ENCODE measurements at regions not wholly inside any gene's neighbourhood (a gene's known extent, or its start where the extent isn't known, plus 50 kb on each side); places are given as distances from the start of the nearest gene placed in this dataset.

GRCh38 chr6:81909981-81910900 lies 157.8 kb upstream of the TENT5A start:
- intact Hi-C loops (cut with micrococcal nuclease): no loop called here
- dilution Hi-C loops (cut with MboI; ENCODE audit: extremely low pct_ligation_motif_present, low sequenced_read_pairs): no loop called here
- Histone ChIP-seq H3K9ac (replicated peaks; ENCODE audit: extremely low read depth, insufficient read depth, low read length) (no peak overlapping the region), H3K79me2 (ENCODE audit: control insufficient read depth, insufficient read depth, low read length) (no peaks in the 10 kb centered on the region), H4K20me1 (replicated peaks; ENCODE audit: control insufficient read depth, extremely low read depth, insufficient read depth, low read length) (no peaks in the 10 kb centered on the region), H3K4me2 (ENCODE audit: insufficient read depth, low read length) (no peak overlapping the region), H3K36me3 (ENCODE audit: control insufficient read depth in 2 of 2, extremely low read depth in 1 of 2, insufficient read depth in 2 of 2, low read length in 2 of 2) (no peaks in the 10 kb centered on the region), H3K4me3 (replicated peaks in 1 of 3; ENCODE audit: insufficient read depth in 1 of 3, low read depth in 1 of 3, low read length in 3 of 3) (no peak overlapping the region), H3K27ac (ENCODE audit: insufficient read depth, low read depth, low read length) (no peak overlapping the region), H3K9me3 (replicated peaks; ENCODE audit: control insufficient read depth, insufficient read depth, low read length) (no peaks in the 10 kb centered on the region), H3K27me3 (ENCODE audit: control insufficient read depth in 2 of 2, insufficient read depth in 2 of 2, low read length in 2 of 2) (no peaks in the 10 kb centered on the region), H3K4me1 (ENCODE audit: control insufficient read depth, extremely low read depth, insufficient read depth, low read length) (no peaks in the 10 kb centered on the region), H3K9me1 (replicated peaks; ENCODE audit: control insufficient read depth, extremely low read depth, insufficient read depth, low read length) (no peaks in the 10 kb centered on the region), H2AFZ (ENCODE audit: low read depth, low read length) (no peak overlapping the region)
- POLR2A ChIA-PET: no interaction called here
- CTCF ChIA-PET: no interaction called here
- no peak for DNase-seq (ENCODE audit: low read depth, low spot score)
- TF ChIP-seq EZH2 (IDR thresholded peaks at IDR 0.05; ENCODE audit: borderline replicate concordance, low read depth, low read length, severe bottlenecking): no peak
- no peak for TF ChIP-seq MYC (IDR thresholded peaks at IDR 0.05; ENCODE audit: low read depth, low read length)
- TF ChIP-seq POLR2AphosphoS5 (IDR thresholded peaks at IDR 0.05; ENCODE audit: insufficient read depth, low read depth, low read length): no peak
- TF ChIP-seq CTCF (IDR thresholded peaks at IDR 0.05; ENCODE audit: extremely low read depth in 1 of 2, insufficient read depth in 1 of 2, low read depth in 1 of 2, low read length in 2 of 2): no peak
- FAIRE-seq: peak; percentile 49
- no TSS peak for BruUV-seq (replicated peaks)

- Histone ChIP-seq H3K4me2 (ENCODE audit: insufficient read depth, low read length) (no peak overlapping the region), H3K4me3 (replicated peaks in 1 of 3; ENCODE audit: insufficient read depth in 1 of 3, low read depth in 1 of 3, low read length in 3 of 3) (no peak overlapping the region), H3K27ac (ENCODE audit: insufficient read depth, low read depth, low read length) (no peak overlapping the region), H3K36me3 (ENCODE audit: control insufficient read depth in 2 of 2, extremely low read depth in 1 of 2, insufficient read depth in 2 of 2, low read length in 2 of 2) (no peaks in the 10 kb centered on the region), H3K9ac (replicated peaks; ENCODE audit: extremely low read depth, insufficient read depth, low read length) (no peak overlapping the region), H2AFZ (ENCODE audit: low read depth, low read length) (no peak overlapping the region), H3K4me1 (ENCODE audit: control insufficient read depth, extremely low read depth, insufficient read depth, low read length) (no peaks in the 10 kb centered on the region), H3K9me3 (replicated peaks; ENCODE audit: control insufficient read depth, insufficient read depth, low read length) (no peaks in the 10 kb centered on the region), H4K20me1 (replicated peaks; ENCODE audit: control insufficient read depth, extremely low read depth, insufficient read depth, low read length) (no peaks in the 10 kb centered on the region), H3K27me3 (ENCODE audit: control insufficient read depth in 2 of 2, insufficient read depth in 2 of 2, low read length in 2 of 2) (no peaks in the 10 kb centered on the region), H3K9me1 (replicated peaks; ENCODE audit: control insufficient read depth, extremely low read depth, insufficient read depth, low read length) (no peaks in the 10 kb centered on the region), H3K79me2 (ENCODE audit: control insufficient read depth, insufficient read depth, low read length) (no peaks in the 10 kb centered on the region)
- dilution Hi-C loops (cut with MboI; ENCODE audit: extremely low pct_ligation_motif_present, low sequenced_read_pairs) (no loop called here), intact Hi-C loops (cut with micrococcal nuclease) (no loop called here)
- FAIRE-seq (no peak), DNase-seq (ENCODE audit: low read depth, low spot score) (no peak)
- CTCF ChIA-PET: no interaction called here
- BruUV-seq (replicated peaks): no TSS peak
- no peak for TF ChIP-seq MAX (IDR thresholded peaks at IDR 0.05; ENCODE audit: insufficient read depth, insufficient read length)
- no peak for TF ChIP-seq POLR2AphosphoS5 (IDR thresholded peaks at IDR 0.05; ENCODE audit: insufficient read depth, low read depth, low read length)
- TF ChIP-seq EZH2 (IDR thresholded peaks at IDR 0.05; ENCODE audit: borderline replicate concordance, low read depth, low read length, severe bottlenecking): no peak
- no peak for TF ChIP-seq CTCF (IDR thresholded peaks at IDR 0.05; ENCODE audit: extremely low read depth in 1 of 2, insufficient read depth in 1 of 2, low read depth in 1 of 2, low read length in 2 of 2)
- TF ChIP-seq MYC (IDR thresholded peaks at IDR 0.05; ENCODE audit: low read depth, low read length): no peak
- TF ChIP-seq GATA2 (IDR thresholded peaks at IDR 0.05; ENCODE audit: insufficient read depth, insufficient read length, low read depth, low read length): no peak
- no peak for TF ChIP-seq JUN (IDR thresholded peaks at IDR 0.05; ENCODE audit: borderline replicate concordance, insufficient read depth, insufficient read length, low read depth)
- no peak for TF ChIP-seq POLR2A (IDR thresholded peaks at IDR 0.05; ENCODE audit: low read depth, low read length)
- no peak for TF ChIP-seq FOS (IDR thresholded peaks at IDR 0.05; ENCODE audit: borderline replicate concordance, insufficient read depth, low read length)
- POLR2A ChIA-PET: no interaction called here
These were observed 156.7 kb upstream of the TENT5A start for GRCh38 chr6:81909162-81909561.

Measured in endothelial cell of umbilical vein (primary cell).